GM12878 (cell line): ENCODE measurements at regions not wholly inside any gene's neighbourhood (a gene's known extent, or its start where the extent isn't known, plus 50 kb on each side); places are given as distances from the start of the nearest gene placed in this dataset.

Experiments used
- CTCF ChIP-seq, 3 experiments: IDR thresholded peaks in 2 of 3; conservative IDR thresholded peaks in 1 of 3; 2 replicates each; pipeline ENCODE4 v1.5.1; 2011; ENCODE audit warnings: low read depth in 3 of 3, low read length in 3 of 3, mild to moderate bottlenecking in 3 of 3, control low read depth in 2 of 3, moderate library complexity in 2 of 3, inconsistent platforms in 1 of 3, mixed read lengths in 1 of 3; ENCODE audit not compliant: control insufficient read depth in 2 of 3, insufficient read depth in 1 of 3; ENCODE audit errors: extremely low read depth in 1 of 3
- EP300 ChIP-seq, 2 experiments: fragments of 150-350 bp in 1 of 2; IDR thresholded peaks; 2 replicates each; pipeline ENCODE4 v1.6.1; 2011 to 2012; ENCODE audit warnings: low read depth in 2 of 2, low read length in 2 of 2, borderline replicate concordance in 1 of 2, improper control_type of control experiment in 1 of 2, inconsistent platforms in 1 of 2; ENCODE audit not compliant: control insufficient read depth in 1 of 2
- MTA2 ChIP-seq: fragments of 450-650 bp; IDR thresholded peaks from 2 replicates; pipeline ENCODE4 v1.6.1; 2016; ENCODE audit warnings: low read depth, mild to moderate bottlenecking, moderate library complexity
- POLR2AphosphoS5 ChIP-seq: IDR thresholded peaks from 2 replicates; pipeline ENCODE4 v1.6.1; 2011; ENCODE audit warnings: mild to moderate bottlenecking, low read length, inconsistent platforms
- TF ChIP-seq, protein P1 (sequence below): IDR thresholded peaks from 2 replicates; pipeline ENCODE4 v1.6.1; 2011; ENCODE audit warnings: mild to moderate bottlenecking, low read depth, low read length, moderate library complexity; ENCODE audit not compliant: insufficient replicate concordance

DNA sequence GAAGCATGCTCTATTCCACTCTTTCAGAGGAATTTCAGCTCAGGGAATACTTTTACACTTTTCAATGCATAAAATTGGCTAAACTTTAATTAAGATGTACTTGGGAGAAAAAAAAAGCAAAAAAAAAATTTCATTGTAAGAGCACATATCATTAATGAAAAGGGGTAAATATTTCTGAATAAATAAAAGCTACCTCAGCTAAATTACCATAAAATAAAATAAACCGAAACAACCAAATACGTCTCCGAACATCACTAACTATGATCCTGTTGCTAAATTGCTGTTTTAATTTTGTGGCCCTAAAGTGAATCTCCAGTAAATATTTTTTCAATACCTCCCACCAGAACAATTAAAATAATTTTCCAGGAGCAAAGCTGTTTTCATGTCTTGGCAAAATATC, 203.7 kb upstream of the KCNJ16 start:
- no peak for TF ChIP-seq CTCF (IDR thresholded peaks at IDR 0.05 in 2 of 3, conservative IDR thresholded peaks at IDR 0.05 in 1 of 3; ENCODE audit: control insufficient read depth in 2 of 3, extremely low read depth in 1 of 3, insufficient read depth in 1 of 3, low read depth in 3 of 3, low read length in 3 of 3)
- no peak for TF ChIP-seq MTA2
- TF ChIP-seq EP300 (IDR thresholded peaks at IDR 0.05; ENCODE audit: borderline replicate concordance in 1 of 2, control insufficient read depth in 1 of 2, low read depth in 2 of 2, low read length in 2 of 2), result no peak
- no peak for TF ChIP-seq POLR2AphosphoS5
- TF ChIP-seq, protein P1, sequence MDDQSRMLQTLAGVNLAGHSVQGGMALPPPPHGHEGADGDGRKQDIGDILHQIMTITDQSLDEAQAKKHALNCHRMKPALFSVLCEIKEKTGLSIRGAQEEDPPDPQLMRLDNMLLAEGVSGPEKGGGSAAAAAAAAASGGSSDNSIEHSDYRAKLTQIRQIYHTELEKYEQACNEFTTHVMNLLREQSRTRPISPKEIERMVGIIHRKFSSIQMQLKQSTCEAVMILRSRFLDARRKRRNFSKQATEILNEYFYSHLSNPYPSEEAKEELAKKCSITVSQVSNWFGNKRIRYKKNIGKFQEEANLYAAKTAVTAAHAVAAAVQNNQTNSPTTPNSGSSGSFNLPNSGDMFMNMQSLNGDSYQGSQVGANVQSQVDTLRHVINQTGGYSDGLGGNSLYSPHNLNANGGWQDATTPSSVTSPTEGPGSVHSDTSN, result no peak
